GM19238 (cell line): ENCODE measurements at regions not wholly inside any gene's neighbourhood (a gene's known extent, or its start where the extent isn't known, plus 50 kb on each side); places are given as distances from the start of the nearest gene placed in this dataset.
"Not testable (repeated sequence)": the region's sequence is repeated elsewhere in the genome, so short reads cannot be mapped to it uniquely, and the experiment has no call there.

Experiments
- DNase-seq: peaks from one replicate; pipeline ENCODE4 v3.0.0; 2011; ENCODE audit warnings: low spot score; ENCODE audit not compliant: insufficient read length

DNA sequence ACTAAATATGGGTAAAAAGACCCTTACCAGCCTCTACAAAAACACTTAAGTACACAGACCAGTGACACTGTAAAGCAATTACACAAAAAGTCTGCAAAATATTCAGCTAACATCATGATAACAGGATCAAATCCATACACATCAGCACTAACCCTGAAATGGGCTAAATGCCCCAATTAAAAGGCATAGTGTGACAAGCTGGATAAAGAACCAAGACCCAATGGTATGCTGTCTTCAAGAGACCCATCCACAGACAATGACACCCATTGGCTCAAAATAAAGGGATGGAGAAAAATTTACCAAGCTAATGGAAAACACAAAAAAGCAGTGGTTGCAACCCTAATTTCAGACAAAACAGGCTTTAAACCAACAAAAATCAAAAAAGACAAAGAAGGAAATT, 221.0 kb upstream of the ISL1 start:
- no peak for DNase-seq

DNA sequence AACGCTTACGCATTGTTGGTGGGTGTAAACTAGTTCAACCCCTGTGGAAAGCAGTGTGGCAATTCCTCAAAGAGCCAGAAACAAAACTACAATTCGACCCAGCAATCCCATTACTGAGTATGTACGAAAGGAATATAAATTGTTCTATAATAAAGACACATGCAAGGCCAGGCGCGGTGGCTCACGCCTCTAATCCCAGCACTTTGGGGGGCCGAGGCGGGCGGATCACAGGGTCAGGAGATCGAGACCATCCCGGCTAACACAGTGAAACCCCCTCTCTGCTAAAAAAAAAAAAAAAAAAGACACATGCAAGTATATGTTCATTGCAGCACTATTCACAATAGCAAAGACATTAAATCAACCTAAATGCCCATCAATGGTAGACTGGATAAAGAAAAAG, 217.6 kb upstream of the ISL1 start:
- DNase-seq = not testable (repeated sequence)

DNA sequence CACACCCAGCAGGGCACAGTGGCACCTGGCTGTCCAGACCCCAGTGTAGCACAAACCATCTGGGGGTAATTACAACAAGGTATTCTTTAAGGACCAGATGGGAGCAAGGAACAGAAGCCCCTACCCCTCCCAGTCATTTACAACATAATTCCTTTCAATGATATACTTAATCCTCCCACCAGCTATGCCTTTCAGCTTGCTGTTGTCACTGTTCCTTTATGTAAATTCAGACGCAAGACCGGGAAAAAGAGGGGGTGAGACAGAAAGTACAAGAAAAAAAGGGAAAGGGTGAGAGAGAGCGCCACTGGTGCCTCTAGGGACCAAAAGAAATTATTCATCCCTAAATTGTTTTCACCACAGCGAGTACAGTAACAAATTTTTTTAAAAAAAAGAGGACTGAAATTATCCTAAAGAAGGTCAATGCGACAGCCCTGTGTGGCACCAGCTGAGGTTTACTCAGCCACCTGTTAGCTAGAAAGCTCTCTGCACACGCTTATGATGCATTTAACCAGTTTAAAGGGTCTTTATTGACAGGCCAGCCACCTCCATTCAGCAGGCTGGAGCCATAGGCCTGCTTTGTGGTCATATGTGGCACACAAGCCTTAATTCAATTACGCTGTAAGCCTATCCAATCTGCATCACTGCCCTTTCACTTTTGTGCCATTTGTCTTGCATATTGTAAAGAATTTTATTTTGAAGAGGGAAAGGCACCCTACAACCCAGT, 210.2 kb upstream of the ISL1 start:
- DNase-seq = no peak

DNA sequence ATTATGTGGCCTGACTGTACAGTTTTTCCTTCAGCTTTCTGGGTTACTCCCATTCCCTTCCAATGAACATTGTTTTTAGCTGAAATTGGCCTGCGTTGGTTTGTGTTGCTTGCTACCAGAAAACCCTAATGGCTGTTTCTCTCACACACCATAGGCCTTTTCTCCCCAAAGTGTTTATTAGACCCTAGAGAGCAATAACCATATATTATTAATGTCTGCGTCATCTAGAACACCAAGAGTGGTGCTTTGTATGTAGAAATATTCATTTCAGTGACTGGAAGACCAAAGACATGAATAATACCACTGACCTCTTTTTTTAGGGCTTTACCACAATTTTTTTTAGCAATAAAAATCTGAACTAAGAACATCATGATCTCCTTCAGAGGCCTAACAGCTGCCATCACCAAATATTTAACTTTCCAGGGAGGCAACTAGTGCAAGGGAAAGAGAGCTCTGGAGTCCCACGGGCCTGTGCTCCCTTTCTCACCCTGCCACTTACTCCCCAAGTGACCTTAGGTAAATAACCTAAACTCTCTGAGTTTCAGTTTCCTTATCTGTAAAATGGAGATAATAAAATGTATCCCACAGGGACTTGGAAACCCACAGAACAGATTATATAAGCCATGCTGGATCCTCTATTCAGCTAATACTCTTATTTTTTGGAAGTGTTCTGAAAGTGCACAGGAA, 201.9 kb upstream of the ISL1 start:
- DNase-seq = no peak

DNA sequence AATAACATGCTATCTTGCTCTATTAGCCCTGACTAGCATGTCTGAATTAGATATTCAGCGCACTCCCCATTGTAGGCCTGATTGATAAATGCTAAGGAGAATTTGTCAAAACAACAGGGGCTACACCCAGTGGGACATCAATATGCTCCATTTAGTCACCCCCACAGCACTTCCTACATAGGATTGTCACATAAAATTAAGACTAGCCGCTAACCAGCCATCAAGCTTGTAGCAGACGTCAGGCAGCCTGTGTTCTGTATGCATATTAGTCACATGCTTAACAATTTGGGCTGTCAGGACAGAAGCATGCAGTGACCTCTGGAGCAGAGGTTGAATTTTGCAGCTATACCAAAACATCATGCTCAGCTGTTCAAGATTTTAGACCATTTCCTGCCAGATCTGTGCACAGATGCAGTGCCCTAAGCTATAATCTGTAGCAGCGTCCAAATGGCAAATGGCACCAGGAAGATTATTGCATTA, 197.4 kb upstream of the ISL1 start:
- DNase-seq = no peak

DNA sequence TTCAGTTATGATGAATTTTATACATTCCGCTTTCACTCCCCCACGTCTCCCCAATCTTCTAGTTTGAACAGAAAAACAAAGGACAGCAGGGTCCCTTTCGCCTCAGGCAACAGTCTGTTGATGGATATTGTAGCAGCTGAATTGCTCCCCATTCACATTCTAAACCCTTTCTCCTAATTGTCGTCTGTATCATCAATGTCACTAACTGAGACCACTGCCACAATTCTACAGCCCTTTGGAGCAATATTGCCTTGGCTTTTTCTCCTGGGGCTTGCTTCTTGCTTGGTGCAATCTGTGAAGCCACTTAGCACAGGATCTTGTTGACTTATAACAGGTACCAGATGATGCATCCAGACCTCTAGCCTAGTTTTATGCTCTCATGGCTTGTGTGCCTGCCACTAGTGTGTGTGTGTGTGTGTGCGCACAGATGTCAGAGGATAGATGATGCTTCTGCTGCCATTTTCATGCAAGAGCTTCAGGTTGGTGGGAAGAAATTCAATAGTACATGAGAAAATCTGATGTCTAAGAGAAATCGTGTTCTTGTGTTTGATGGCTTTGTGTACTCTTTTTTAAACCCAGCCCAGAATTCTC, 195.2 kb upstream of the ISL1 start:
- no peak for DNase-seq

DNA sequence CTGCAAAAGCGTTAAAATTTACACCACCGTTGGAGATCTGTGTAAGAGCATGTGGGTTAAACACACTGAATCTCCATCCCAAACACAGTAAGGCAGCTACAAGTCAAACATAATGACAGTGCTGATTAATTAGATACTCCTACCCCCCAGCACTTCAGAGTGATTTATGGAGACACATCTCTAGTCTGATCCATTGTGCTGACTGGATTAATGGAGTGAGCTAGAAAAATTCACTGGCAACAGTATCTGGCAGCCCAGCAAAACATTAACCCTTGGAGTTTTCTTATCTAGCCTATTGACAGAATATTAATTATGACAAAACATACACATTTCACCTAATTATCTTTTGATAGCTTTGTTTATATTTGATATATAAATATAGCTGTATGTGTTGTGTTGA, 188.6 kb upstream of the ISL1 start:
- no peak for DNase-seq

DNA sequence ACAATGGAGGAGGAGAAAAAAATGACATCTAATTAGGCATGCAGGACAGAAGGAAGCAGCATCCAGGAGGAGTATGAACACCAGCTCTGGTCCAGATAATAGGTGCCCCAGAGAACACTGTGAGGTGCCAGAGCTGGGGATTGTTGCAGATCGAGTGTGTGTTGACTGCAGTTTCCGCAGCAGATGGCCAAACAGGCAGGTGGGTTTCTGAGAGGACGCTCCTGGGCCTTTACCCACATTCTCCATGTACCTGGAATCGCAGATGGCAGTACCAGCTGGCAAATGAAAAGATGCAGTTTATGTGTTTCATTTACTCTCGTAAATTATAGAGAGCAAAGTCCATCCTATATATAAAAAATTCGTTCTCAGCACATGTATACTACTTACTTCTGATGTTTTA, 182.2 kb upstream of the ISL1 start:
- no peak for DNase-seq

DNA sequence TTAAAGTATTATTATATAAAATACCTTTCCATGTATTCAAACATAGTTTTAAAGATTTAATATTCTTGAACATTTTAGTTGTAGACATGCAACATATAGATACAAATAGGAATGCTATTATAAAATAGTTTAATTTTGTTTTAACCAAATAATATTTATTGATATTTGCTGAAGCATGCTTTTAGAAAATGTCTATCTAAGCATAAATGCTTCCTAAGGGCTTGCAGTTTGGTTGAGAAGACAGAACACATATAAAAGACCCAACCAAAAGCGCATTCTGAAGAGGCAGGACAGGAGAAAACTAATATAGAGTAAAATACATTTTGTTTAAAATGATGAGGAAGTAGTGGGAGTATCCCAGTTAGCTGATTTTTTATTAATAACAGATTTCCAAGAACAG, 181.5 kb upstream of the ISL1 start:
- DNase-seq = no peak

DNA sequence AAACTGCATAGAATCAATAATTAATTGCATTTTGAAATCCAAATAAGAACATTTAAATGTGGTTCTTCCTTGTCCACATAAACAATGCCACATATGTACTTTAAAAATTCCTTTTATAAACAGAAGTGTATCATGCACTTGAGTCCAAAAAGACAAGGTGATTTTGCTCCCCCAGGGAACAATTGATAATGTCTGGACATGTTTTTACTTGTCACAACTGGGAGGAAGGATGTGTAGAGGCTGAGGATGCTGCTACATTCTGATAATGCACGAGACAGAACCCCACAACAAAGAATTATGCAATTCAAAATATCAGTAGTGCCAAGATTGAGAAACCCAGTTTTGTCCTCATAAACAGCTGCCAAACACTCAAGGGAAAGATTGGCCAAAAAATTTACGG, 181.1 kb upstream of the ISL1 start:
- no peak for DNase-seq

DNA sequence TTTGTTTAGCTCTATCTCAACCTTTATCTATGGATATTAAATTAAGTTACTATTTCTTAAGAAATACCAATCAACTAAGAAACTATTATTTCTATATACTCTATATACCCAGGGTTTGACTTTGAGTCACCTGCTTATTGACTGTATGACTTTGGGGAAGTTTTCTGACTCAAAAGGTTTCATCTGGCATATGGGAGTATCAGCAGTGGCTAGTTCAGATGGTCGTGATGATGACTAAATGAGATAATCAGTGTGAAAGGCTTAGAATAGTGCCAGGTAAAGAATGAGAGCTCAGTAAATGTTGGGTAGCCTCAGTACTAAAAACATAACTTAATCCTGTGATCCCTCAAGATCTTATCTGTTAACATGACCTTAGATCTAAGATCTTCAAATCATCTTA, 179.7 kb upstream of the ISL1 start:
- DNase-seq = no peak

DNA sequence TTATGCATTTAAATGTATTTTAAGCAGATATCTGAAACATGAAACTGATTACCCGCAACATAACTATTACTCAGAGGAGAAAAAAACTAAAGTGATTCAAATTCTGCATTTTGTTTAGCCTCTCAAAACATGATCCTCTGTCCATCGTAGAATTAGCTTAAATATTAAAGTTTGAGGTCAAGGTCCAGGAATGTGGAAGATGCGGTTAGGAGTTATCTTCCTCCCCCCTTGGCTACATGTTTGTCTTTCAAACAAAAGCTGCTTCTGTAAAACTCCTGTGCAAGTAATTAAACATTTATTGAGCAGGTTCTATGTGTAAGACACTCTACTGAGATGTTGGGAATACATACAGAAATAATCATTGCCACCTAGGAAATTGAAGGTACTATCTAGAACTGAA, 175.0 kb upstream of the ISL1 start:
- DNase-seq = no peak

DNA sequence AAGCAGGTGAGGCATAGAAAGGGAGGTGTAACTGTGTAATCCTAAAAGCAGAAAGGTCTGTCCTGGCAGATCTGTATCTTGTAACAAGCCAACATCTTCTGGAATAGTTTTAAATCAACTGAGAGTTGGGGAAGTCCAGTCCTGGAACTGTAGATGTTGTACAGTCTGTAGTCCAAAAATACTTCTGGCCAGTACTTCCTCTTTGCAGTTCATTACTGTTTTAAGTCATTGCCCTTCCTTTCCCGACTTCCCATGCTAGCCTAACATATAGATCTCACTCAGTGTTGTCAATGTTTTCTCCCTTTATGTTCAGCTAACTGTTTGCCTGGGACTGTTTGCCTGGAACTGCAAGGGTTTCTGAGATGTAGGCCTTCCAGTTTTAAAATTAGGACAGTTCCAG, 168.5 kb upstream of the ISL1 start:
- DNase-seq = no peak

DNA sequence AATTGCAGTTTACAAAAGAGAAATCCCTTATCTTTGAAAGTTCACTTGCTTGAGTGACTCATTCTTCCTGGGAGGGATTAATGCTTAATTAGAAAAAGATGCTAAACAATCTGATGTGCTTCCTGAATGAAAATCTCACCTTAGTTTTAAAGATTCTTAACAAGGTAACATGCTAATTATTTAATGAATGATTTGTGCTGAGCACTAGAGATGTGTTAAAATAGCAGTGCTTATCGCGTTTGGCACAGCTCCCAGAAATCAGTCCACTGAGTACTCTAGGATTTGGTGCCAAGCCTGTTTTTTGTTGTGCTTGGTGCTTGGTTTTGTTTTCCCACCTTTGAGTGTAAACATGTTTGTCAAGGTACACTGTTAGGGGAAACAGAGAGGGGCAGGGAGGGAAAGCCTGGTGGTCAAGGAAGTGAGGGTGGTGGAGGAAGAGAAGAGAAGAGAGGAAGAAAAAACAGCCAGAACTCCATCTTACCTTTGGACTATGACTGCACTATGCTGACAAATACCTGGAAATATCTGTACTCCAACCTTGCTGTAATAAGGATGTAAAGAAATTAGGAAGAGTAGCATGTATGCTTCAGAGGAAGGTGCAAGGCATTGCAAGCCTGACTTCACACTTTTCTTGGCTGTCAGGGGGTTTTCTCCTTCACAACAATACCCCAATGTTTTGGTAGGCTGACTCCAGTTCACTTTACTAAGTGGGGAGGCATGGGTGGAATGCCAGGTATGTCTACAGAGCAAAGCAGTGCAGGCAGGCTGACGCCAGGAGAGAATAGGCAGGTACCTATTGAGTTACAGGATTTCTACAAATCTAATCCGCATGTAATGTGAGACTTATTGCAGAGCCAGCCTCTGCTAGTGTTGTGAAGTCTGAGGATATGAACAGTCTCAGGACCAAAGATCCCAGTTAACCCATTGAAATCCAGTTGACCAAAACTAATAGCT, 157.2 kb upstream of the ISL1 start:
- DNase-seq = no peak

DNA sequence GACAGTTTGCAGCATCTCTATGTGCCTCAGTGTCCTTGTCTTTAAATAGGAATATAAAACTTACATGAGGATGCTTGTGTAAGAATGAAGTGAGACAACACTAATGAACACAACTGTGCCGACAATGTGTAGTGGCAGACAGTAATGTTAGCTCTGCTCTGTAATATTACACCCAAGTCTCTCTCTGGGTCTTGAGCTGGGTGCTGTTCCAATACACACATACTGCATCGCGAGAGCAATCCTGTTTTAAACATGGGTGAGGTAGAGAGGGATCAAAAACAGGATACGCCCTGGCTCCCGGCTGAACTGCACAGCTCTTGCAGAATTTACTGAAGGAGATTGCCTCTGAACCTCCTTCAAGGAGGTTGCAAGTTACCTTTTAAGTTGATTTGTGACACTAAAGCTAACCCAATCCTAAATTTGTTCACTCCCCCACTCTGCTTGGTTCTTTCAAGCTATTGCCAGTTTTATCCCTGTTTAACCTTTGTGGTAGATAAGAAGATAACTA, 155.2 kb upstream of the ISL1 start:
- no peak for DNase-seq

DNA sequence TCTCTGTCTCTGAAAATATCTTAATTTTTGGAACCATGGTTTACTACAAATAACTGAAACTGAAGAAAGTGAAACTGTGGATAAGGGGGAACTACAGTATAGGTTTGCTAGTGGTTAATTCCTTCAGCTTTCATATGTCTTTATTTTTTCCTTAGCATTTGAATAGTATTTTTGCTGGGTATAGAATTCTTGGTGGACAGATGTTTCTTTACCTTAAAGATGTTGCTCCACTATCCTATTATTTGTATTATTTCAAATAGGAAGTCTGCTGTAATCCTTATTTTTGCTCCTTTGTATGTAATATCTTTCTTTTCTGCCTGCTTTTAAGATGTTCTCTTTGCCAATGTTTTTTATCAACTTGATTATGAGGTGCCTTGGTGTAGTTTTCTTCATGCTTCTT, 152.9 kb upstream of the ISL1 start:
- DNase-seq = no peak

DNA sequence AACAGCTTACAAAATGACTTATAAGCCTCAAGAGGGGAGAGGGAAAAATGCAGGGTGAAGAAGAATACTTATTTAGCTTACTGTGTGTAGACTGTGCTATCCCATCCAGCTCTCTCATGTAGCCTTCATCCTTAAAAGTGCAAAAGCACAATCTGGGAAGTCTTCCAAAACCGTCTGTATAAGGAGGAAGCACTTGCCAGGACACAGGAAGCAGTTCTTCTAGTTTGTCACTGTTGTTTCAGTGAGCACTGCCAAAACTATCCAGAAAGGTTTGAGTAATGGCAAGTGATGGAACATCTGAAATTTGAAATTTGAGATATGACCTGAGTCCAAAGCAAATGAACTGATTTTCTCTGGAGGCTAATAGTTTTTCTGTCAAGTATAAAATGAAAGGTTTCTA, 140.8 kb upstream of the ISL1 start:
- no peak for DNase-seq

DNA sequence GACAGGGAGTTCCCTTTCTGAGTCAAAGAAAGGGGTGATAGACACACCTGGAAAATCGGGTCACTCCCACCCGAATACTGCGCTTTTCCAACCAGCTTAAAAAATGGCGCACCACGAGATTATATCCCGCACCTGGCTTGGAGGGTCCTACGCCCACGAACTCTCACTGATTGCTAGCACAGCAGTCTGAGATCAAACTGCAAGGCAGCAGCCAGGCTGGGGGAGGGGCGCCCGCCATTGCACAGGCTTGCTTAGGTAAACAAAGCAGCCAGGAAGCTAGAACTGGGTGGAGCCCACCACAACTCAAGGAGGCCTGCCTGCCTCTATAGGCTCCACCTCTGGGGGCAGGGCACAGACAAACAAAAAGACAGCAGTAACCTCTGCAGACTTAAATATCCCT, 132.3 kb upstream of the ISL1 start:
- not testable (repeated sequence) for DNase-seq

DNA sequence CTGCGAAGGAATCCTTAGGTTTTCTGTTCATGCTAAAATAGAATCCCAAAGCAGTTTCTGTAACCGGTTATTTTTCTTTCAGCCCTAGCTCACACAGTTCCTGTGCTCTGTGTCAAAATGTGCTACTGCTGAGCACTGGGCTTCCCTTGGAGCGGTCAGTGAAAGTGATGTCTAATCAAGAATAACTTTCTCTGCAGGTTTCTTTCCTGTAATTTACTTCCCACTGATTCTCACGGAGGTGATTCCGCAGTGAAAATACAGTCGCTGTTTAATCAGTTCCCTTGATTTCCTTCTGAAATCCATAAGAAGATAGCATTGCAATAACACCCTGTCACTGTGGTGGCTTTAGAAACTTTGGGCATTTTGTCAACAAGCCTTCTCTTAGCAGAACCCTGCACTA, 112.0 kb upstream of the ISL1 start:
- no peak for DNase-seq

DNA sequence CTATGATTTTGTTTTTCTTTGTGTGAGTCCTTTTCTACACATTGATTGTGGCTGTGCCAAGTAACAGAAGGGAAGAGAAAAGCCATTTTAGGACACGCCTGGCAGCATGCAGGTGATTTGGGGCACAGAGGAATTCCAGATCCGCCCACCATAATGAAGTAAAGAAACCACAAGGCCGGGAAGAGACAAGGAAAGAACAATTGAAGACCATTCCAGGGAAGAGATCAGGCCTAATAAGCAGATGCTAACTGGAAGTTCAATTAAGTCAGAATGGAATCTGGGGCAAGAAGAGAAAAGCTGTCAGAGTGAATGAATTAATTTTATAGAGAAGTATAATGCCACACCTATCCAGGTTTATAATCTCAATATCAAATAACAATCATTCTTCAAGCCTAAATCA, 110.2 kb upstream of the ISL1 start:
- no peak for DNase-seq

DNA sequence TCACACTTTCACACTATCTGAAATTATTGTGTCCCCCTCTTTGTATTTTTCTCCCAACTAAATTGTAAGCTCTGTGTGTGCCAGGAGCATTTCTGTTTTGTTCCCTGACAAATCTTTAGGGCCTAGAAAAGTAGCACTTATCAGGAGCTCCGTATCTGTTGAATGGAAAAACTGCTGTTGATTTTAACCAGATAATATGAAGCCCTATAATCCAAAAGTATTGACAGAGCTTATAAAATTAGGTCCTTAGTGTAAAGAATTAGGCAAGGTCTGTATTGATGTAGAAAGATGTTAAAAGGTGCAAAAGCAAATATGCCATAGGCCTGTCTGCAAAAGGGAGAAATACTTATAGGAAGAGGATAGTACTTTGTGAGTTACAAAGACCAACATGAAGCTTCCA, 109.4 kb upstream of the ISL1 start:
- DNase-seq = no peak

DNA sequence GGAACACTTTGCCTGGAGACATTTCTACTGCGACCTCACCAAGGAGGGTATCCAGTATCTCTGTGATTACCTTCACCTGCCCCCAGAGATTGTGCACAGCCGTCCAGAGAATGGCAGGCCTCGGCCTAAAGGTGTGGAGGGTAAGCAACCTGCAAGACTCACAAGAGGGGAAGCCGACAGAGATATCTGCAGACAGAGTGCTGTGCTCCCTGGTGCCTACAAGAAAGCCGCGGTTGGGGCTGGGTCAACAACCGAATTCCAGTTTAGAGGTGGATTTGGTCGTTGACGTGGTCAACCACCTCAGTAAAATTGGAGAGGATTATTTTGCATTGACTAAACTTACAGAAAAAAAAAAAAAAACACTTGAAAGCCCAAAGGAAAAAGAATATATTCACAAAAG, 107.8 kb upstream of the ISL1 start:
- DNase-seq = no peak
